GM12878 (cell line): ENCODE measurements at regions not wholly inside any gene's neighbourhood (a gene's known extent, or its start where the extent isn't known, plus 50 kb on each side); places are given as distances from the start of the nearest gene placed in this dataset.

Experiments used
- ATAC-seq: fragments of 200-7000 bp; cut with Tn5 transposase; 3 replicates; pipeline ENCODE4 v1.9.1; 2020; ENCODE audit warnings: mild to moderate bottlenecking, moderate library complexity
- BruUV-seq: library from RNA; stranded (reverse); fragments of 400-500 nt; replicated peaks from 2 replicates; lab custom pipeline; 2021; lab: Mats Ljungman, UMichigan
- CTCF ChIA-PET: fragments of 300-600 bp; sonication (Branson Sonifier 250); formaldehyde crosslinking; extraction: SDS; loops from one replicate; lab custom pipeline; 2021; ENCODE audit warnings: inconsistent platforms; lab: Yijun Ruan, JAX
- POLR2A ChIA-PET: fragments of 350-600 bp; formaldehyde crosslinking; extraction: SDS; loops from one replicate; lab custom pipeline; 2021; ENCODE audit warnings: inconsistent platforms; lab: Charles Lee
- RAD21 ChIA-PET: fragments of 300-600 bp; sonication (Branson Sonifier 250); formaldehyde crosslinking; loops from one replicate; lab custom pipeline; 2023; ENCODE audit warnings: antibody characterized with exemption; ENCODE audit not compliant: unreplicated experiment; lab: Charles Lee
- SMC1A ChIA-PET: fragments of 300-600 bp; sonication (Branson Sonifier 250); formaldehyde crosslinking; loops from one replicate; lab custom pipeline; 2023; ENCODE audit not compliant: unreplicated experiment, uncharacterized antibody; lab: Charles Lee
- DNase-seq: peaks from one replicate; pipeline ENCODE4 v3.0.0-alpha.2; 2011; ENCODE audit warnings: low read depth, low spot score
- FAIRE-seq: peaks from 3 replicates; lab custom pipeline; 2011; peaks lifted over from hg19 to GRCh38; lab: Jason Lieb, UNC
- H2AFZ ChIP-seq: 2 replicates; pipeline ENCODE4 v1.6.0; 2011; ENCODE audit warnings: low read depth, low read length, control low read depth; ENCODE audit not compliant: control insufficient read depth
- H3K27ac ChIP-seq: 2 replicates; pipeline ENCODE4 v1.5.1; 2011; ENCODE audit warnings: control low read depth; ENCODE audit not compliant: control insufficient read depth, insufficient read depth
- H3K27me3 ChIP-seq, 2 experiments: replicated peaks in 1 of 2; 2 replicates each; pipeline versions ENCODE4 v1.6.0 to v1.6.1; 2011; ENCODE audit warnings: low read length in 1 of 2; ENCODE audit not compliant: control insufficient read depth in 2 of 2, insufficient read depth in 2 of 2
- H3K36me3 ChIP-seq, 2 experiments: 2 replicates each; pipeline ENCODE4 v1.5.1; 2011; ENCODE audit warnings: low read length in 1 of 2; ENCODE audit not compliant: control insufficient read depth in 2 of 2, insufficient read depth in 2 of 2
- H3K4me1 ChIP-seq: 2 replicates; pipeline ENCODE4 v1.6.1; 2011; ENCODE audit warnings: mild to moderate bottlenecking, low read length, moderate library complexity, mixed read lengths; ENCODE audit not compliant: control insufficient read depth, insufficient read depth
- H3K4me2 ChIP-seq: 2 replicates; pipeline ENCODE4 v1.6.0; 2011; ENCODE audit warnings: control low read depth; ENCODE audit not compliant: control insufficient read depth, insufficient read depth
- H3K4me3 ChIP-seq: fragments of 200-600 bp; sonication (generic); 2 replicates; pipeline ENCODE4 v1.5.1; 2016
- H3K79me2 ChIP-seq: 2 replicates; pipeline ENCODE4 v1.6.0; 2011; ENCODE audit warnings: low read length; ENCODE audit not compliant: control insufficient read depth, insufficient read depth
- H3K9ac ChIP-seq: 2 replicates; pipeline ENCODE4 v1.8.0; 2011; ENCODE audit warnings: low read length, control low read depth, mixed read lengths; ENCODE audit not compliant: control insufficient read depth, insufficient read depth
- H3K9me3 ChIP-seq: replicated peaks from 3 replicates; pipeline ENCODE4 v1.5.1; 2011; ENCODE audit warnings: mild to moderate bottlenecking, low read length; ENCODE audit not compliant: control insufficient read depth, insufficient read depth
- H4K20me1 ChIP-seq: 2 replicates; pipeline ENCODE4 v1.6.0; 2011; ENCODE audit not compliant: control insufficient read depth, insufficient read depth
- ASH2L ChIP-seq: fragments of 300-600, 200-600 bp; sonication (generic); IDR thresholded peaks from 2 replicates; pipeline ENCODE4 v1.6.1; 2017; ENCODE audit warnings: low read depth, mild to moderate bottlenecking, borderline replicate concordance
- CHD4 ChIP-seq: fragments of 200-600 bp; sonication (generic); IDR thresholded peaks from 2 replicates; pipeline ENCODE4 v1.6.1; 2016; ENCODE audit warnings: mild to moderate bottlenecking
- EED ChIP-seq: sonication (generic); IDR thresholded peaks from 2 replicates; pipeline ENCODE4 v1.6.1; 2016; ENCODE audit warnings: antibody characterized with exemption, low read depth
- ESRRA ChIP-seq: IDR thresholded peaks from 2 replicates; pipeline ENCODE4 v1.6.1; 2012; ENCODE audit warnings: mild to moderate bottlenecking, low read length, improper control_type of control experiment
- IKZF1 ChIP-seq: fragments of 450-650 bp; conservative IDR thresholded peaks from 2 replicates; pipeline ENCODE4 v1.6.1; 2017; ENCODE audit warnings: antibody characterized with exemption, mild to moderate bottlenecking
- IKZF2 ChIP-seq, 2 experiments: fragments of 450-650 bp; IDR thresholded peaks; 2 replicates each; pipeline ENCODE4 v1.6.1; 2017; ENCODE audit warnings: mild to moderate bottlenecking in 2 of 2, moderate library complexity in 2 of 2
- IRF4 ChIP-seq: IDR thresholded peaks from 2 replicates; pipeline ENCODE4 v1.6.1; 2011; ENCODE audit warnings: low read depth, low read length
- MAX ChIP-seq: IDR thresholded peaks from 2 replicates; pipeline ENCODE4 v1.6.1; 2012; ENCODE audit warnings: low read depth, low read length, improper control_type of control experiment
- MEF2A ChIP-seq: IDR thresholded peaks from 2 replicates; pipeline ENCODE4 v1.6.1; 2011; ENCODE audit warnings: low read depth, mild to moderate bottlenecking, low read length, moderate library complexity; ENCODE audit not compliant: insufficient read depth
- MLLT1 ChIP-seq: fragments of 450-650 bp; IDR thresholded peaks from 2 replicates; pipeline ENCODE4 v1.6.1; 2016; ENCODE audit warnings: mild to moderate bottlenecking
- NFIC ChIP-seq: IDR thresholded peaks from 2 replicates; pipeline ENCODE4 v1.6.1; 2012; ENCODE audit warnings: low read depth, mild to moderate bottlenecking, inconsistent platforms, low read length, moderate library complexity
- RELB ChIP-seq: fragments of 450-650 bp; IDR thresholded peaks from 2 replicates; pipeline ENCODE4 v1.6.1; 2017; ENCODE audit warnings: low read depth, mild to moderate bottlenecking, moderate library complexity
- RFX5 ChIP-seq: IDR thresholded peaks from 2 replicates; pipeline ENCODE4 v1.6.1; 2011; ENCODE audit warnings: low read depth, low read length, improper control_type of control experiment
- SKIL ChIP-seq: fragments of 450-650 bp; IDR thresholded peaks from 2 replicates; pipeline ENCODE4 v1.6.1; 2017; ENCODE audit warnings: mild to moderate bottlenecking, low read depth, inconsistent platforms; ENCODE audit not compliant: poor library complexity, severe bottlenecking
- SPI1 ChIP-seq: IDR thresholded peaks from 2 replicates; pipeline ENCODE4 v1.6.1; 2011; ENCODE audit warnings: low read depth, mild to moderate bottlenecking, low read length, moderate library complexity, borderline replicate concordance; ENCODE audit not compliant: insufficient read depth
- USF2 ChIP-seq: IDR thresholded peaks from 2 replicates; pipeline ENCODE4 v1.6.1; 2011; ENCODE audit warnings: low read depth, low read length, improper control_type of control experiment, borderline replicate concordance
- ZBED1 ChIP-seq: IDR thresholded peaks from 2 replicates; pipeline ENCODE4 v1.6.1; 2016; ENCODE audit warnings: borderline replicate concordance
- ZNF217 ChIP-seq: fragments of 450-650 bp; IDR thresholded peaks from 2 replicates; pipeline ENCODE4 v1.6.1; 2017; ENCODE audit warnings: antibody characterized with exemption, mild to moderate bottlenecking
- ZZZ3 ChIP-seq: IDR thresholded peaks from 2 replicates; pipeline ENCODE4 v1.6.1; 2011; ENCODE audit warnings: low read depth; ENCODE audit not compliant: control insufficient read depth, insufficient read length
- WGBS: methylation state at CpG from one replicate; pipeline ENCODE4 v1.1.6; 2016; ENCODE audit warnings: low lambda C conversion rate; ENCODE audit not compliant: insufficient replicate concordance, insufficient coverage; ENCODE audit errors: missing lambda C conversion rate; 5-methylcytosine and 5-hydroxymethylcytosine counted together
- in situ Hi-C: fragments of 300-500 bp; cut with MboI; formaldehyde crosslinking; loops from 9 replicates; pipeline ENCODE4 v1.14.3; 2018; ENCODE audit warnings: mixed read lengths
- intact Hi-C: fragments of 100-400 bp; cut with micrococcal nuclease; formaldehyde crosslinking; loops from one replicate; pipeline ENCODE4 v1.14.2; 2022; ENCODE audit not compliant: unreplicated experiment

GRCh38 chr3:42036483-42036823 lies 54.7 kb upstream of the TRAK1 start:
- no peak overlapping the region; the same call in 1 of the 2 replicates for H3K9ac ChIP-seq
- ChIA-PET CTCF (interaction anchor here (1.2 to 2.6 kb wide), 4 partner anchors 10 to 64 kb away, joined by 3 to 7 read pairs (median 4); no protein-coding TSS in a partner anchor), POLR2A (interaction anchor here (1.5 to 2.4 kb wide), 3 partner anchors 10 to 22 kb away, joined by 6 to 7 read pairs (median 6); no protein-coding TSS in a partner anchor), RAD21 (interaction anchor here (0.8 to 2.2 kb wide), 4 partner anchors 11 to 24 kb away, joined by 3 to 9 read pairs (median 5); no protein-coding TSS in a partner anchor), SMC1A (interaction anchor here (0.7 to 3.0 kb wide), 6 partner anchors 10 to 1511 kb away, joined by 3 to 17 read pairs (median 4); no protein-coding TSS in a partner anchor)
- FAIRE-seq (peak; percentile 69), DNase-seq (no peak), ATAC-seq (peak; percentile 66)
- H3K27ac ChIP-seq = peak overlapping the region; percentile 57
- H3K9me3 ChIP-seq = no peaks in the 10 kb centered on the region
- H3K4me1 ChIP-seq = peaks cover 35% of the 10 kb centered on the region
- H3K27me3 ChIP-seq = no peaks in the 10 kb centered on the region
- no peaks in the 10 kb centered on the region; the same call in 1 of the 2 replicates for H4K20me1 ChIP-seq
- in situ Hi-C loops = no loop called here
- intact Hi-C loops = no loop called here
- H2AFZ ChIP-seq = no peak overlapping the region
- BruUV-seq = no TSS peak
- 24% methylated on average over 3 of the region's 3 CpGs for WGBS
- peak overlapping the region; percentile 22; the same call in 1 of the 2 replicates for H3K4me3 ChIP-seq
- H3K36me3 ChIP-seq = peaks cover 6 to 18% of the 10 kb centered on the region in 2 experiments; a peak in 3 of 4 replicates
- H3K79me2 ChIP-seq = peaks cover 77% of the 10 kb centered on the region
- H3K4me2 ChIP-seq = peak overlapping the region; percentile 19; the same call in 1 of the 2 replicates
- no peak for TF ChIP-seq IKZF1
- no peak for TF ChIP-seq ZNF217
- no peak for TF ChIP-seq ZBED1
- no peak for TF ChIP-seq MAX
- no peak for TF ChIP-seq CHD4
- peak; percentile 55; the same call in 1 of the 2 replicates for TF ChIP-seq EED
- 0 out of 2 replicates have a peak, but pooled peaks have one; percentile 29 for TF ChIP-seq RELB
- TF ChIP-seq SKIL = no peak
- no peak for TF ChIP-seq ESRRA
- no peak for TF ChIP-seq ZZZ3
- TF ChIP-seq SPI1 = no peak
- no peak for TF ChIP-seq MEF2A
- 0 out of 2 replicates have a peak, but pooled peaks have one; percentile 15 for TF ChIP-seq IRF4
- peak; percentile 43 to 58; a peak in 3 of 4 replicates for TF ChIP-seq IKZF2 (IDR thresholded peaks at IDR 0.05)
- TF ChIP-seq NFIC = 0 out of 2 replicates have a peak, but pooled peaks have one; percentile 33
- TF ChIP-seq USF2 = no peak
- TF ChIP-seq RFX5 = no peak
- TF ChIP-seq ASH2L = no peak
- TF ChIP-seq MLLT1 = no peak
